GM21367 (cell line): ENCODE measurements at regions not wholly inside any gene's neighbourhood (a gene's known extent, or its start where the extent isn't known, plus 50 kb on each side); places are given as distances from the start of the nearest gene placed in this dataset.

Experiments used
- ATAC-seq: cut with Tn5 transposase; IDR thresholded peaks from one replicate; pipeline ENCODE4 v1.9.1; 2021; ENCODE audit not compliant: unreplicated experiment

DNA sequence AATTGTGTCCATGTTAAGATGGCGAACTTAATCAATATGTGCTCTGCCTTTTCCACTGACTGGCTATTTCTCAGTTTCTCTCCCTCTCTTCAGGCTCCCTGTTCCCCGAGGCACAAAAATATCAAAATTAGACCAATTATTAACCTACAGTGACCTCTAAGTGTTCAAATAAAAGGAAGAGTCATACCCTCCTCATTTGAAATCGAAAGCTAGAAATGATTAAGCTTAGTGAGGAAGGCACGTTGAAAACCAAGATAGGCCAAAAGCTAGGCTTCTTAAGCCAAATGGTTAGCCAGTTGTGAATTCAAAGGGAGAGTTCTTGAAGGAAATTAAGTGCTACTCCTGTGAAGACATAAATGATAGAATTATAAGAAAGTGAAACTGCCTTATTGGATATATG, 81.1 kb upstream of the MBL2 start:
- ATAC-seq: no peak

DNA sequence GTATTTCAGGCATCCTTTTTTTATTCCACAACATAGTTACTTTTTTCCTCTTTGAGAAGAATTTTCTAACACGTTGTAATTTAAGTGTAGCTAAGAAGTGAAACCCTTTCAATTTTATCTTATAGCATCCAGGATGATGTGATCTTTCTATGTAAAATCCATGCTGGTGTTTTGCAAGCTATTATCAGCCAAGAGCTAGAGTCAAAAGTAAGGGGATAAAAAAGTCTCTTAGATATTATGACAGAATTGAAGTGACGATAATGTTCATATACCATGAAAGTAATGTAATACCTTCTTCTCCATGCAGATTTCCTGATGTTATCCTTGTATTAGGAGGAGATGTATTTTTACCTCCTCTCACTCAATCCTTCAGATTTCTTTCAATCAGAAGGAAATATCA, 64.2 kb upstream of the MBL2 start:
- no peak for ATAC-seq
